ENCODE measurements at regions not wholly inside any gene's neighbourhood (a gene's known extent, or its start where the extent isn't known, plus 50 kb on each side); places are given as distances from the start of the nearest gene placed in this dataset.

DNA sequence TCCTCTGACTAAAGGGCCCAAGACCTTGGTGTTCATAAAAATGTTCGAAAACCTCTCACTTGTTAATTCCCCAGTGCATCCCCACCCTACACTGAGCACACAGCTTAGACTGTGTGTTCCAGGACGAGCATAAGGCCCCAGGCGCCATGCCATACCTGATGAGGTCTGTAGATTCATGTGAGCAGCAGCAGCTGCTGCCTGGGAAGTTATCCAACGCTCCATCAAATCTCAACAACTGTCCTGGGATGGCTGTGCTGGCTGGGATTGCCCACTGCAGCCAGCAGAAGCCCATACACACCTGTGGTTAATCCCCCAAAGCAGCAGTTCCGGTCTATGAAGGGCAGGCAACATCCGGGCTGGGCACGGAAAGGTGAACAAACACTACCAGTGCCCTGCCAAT lies 391.2 kb downstream of the IL20RB start:
- no peak overlapping the region for H2AFZ ChIP-seq (ENCODE audit: low read depth)
- H3K36me3 ChIP-seq (replicated peaks in 1 of 2; ENCODE audit: control insufficient read depth in 1 of 2, insufficient read depth in 2 of 2, low read length in 1 of 2) = no peaks in the 10 kb centered on the region
- H3K4me3 ChIP-seq (ENCODE audit: low read depth in 2 of 2, low read length in 1 of 2) = no peak overlapping the region
- POLR2A ChIA-PET = no interaction called here
- H3K27ac ChIP-seq (ENCODE audit: low read depth in 2 of 2, low read length in 1 of 2) = no peak overlapping the region
- DNase-seq = no peak
- WGBS (ENCODE audit: low lambda C conversion rate) = 36% methylated on average over 7 of the region's 7 CpGs
- CTCF ChIA-PET = no interaction called here
- no peaks in the 10 kb centered on the region for H3K4me1 ChIP-seq (ENCODE audit: control insufficient read depth in 1 of 2, insufficient read depth in 2 of 2, low read depth in 1 of 2, low read length in 1 of 2)
- H4K20me1 ChIP-seq (ENCODE audit: insufficient read depth) = no peaks in the 10 kb centered on the region
- H3K9me2 ChIP-seq = no peaks in the 10 kb centered on the region
- H3F3A ChIP-seq (replicated peaks; ENCODE audit: insufficient read depth) = no peaks in the 10 kb centered on the region
- no peaks in the 10 kb centered on the region for H3K79me2 ChIP-seq (ENCODE audit: insufficient read depth)
- H3K4me2 ChIP-seq = no peak overlapping the region
- no peak overlapping the region for H3K9ac ChIP-seq
- TF ChIP-seq EP300 (IDR thresholded peaks at IDR 0.05; ENCODE audit: borderline replicate concordance in 1 of 2, low read depth in 1 of 2, low read length in 1 of 2) (no peak), RXRA (IDR thresholded peaks at IDR 0.05; ENCODE audit: borderline replicate concordance, low read depth) (no peak), POLR2AphosphoS5 (IDR thresholded peaks at IDR 0.05; ENCODE audit: low read depth, low read length) (no peak), GABPA (IDR thresholded peaks at IDR 0.05; ENCODE audit: low read depth) (no peak), MXI1 (IDR thresholded peaks at IDR 0.05; ENCODE audit: low read depth, low read length) (no peak), JUND (IDR thresholded peaks at IDR 0.05) (no peak), RCOR1 (IDR thresholded peaks at IDR 0.05; ENCODE audit: low read length) (no peak), MEF2A (IDR thresholded peaks at IDR 0.05; ENCODE audit: borderline replicate concordance, low read depth) (no peak), TCF12 (IDR thresholded peaks at IDR 0.05) (no peak), FOXM1 (IDR thresholded peaks at IDR 0.05; ENCODE audit: low read depth) (no peak), SIN3A (IDR thresholded peaks at IDR 0.05; ENCODE audit: borderline replicate concordance, low read depth, low read length) (no peak), CHD2 (IDR thresholded peaks at IDR 0.05; ENCODE audit: low read length, partially characterized antibody) (no peak), FOXJ3 (CRISPR knock-in tag; IDR thresholded peaks at IDR 0.05) (no peak), SMC3 (IDR thresholded peaks at IDR 0.05; ENCODE audit: low read depth, low read length) (no peak)
- TF ChIP-seq, protein P1, sequence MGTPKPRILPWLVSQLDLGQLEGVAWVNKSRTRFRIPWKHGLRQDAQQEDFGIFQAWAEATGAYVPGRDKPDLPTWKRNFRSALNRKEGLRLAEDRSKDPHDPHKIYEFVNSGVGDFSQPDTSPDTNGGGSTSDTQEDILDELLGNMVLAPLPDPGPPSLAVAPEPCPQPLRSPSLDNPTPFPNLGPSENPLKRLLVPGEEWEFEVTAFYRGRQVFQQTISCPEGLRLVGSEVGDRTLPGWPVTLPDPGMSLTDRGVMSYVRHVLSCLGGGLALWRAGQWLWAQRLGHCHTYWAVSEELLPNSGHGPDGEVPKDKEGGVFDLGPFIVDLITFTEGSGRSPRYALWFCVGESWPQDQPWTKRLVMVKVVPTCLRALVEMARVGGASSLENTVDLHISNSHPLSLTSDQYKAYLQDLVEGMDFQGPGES (IDR thresholded peaks at IDR 0.05; ENCODE audit: low read depth, low read length) = no peak
- TF ChIP-seq, protein P2, sequence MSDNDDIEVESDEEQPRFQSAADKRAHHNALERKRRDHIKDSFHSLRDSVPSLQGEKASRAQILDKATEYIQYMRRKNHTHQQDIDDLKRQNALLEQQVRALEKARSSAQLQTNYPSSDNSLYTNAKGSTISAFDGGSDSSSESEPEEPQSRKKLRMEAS (IDR thresholded peaks at IDR 0.05; ENCODE audit: low read depth) = no peak
- TF ChIP-seq, protein P3, sequence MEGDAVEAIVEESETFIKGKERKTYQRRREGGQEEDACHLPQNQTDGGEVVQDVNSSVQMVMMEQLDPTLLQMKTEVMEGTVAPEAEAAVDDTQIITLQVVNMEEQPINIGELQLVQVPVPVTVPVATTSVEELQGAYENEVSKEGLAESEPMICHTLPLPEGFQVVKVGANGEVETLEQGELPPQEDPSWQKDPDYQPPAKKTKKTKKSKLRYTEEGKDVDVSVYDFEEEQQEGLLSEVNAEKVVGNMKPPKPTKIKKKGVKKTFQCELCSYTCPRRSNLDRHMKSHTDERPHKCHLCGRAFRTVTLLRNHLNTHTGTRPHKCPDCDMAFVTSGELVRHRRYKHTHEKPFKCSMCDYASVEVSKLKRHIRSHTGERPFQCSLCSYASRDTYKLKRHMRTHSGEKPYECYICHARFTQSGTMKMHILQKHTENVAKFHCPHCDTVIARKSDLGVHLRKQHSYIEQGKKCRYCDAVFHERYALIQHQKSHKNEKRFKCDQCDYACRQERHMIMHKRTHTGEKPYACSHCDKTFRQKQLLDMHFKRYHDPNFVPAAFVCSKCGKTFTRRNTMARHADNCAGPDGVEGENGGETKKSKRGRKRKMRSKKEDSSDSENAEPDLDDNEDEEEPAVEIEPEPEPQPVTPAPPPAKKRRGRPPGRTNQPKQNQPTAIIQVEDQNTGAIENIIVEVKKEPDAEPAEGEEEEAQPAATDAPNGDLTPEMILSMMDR (IDR thresholded peaks at IDR 0.05) = no peak
- TF ChIP-seq, protein P4, sequence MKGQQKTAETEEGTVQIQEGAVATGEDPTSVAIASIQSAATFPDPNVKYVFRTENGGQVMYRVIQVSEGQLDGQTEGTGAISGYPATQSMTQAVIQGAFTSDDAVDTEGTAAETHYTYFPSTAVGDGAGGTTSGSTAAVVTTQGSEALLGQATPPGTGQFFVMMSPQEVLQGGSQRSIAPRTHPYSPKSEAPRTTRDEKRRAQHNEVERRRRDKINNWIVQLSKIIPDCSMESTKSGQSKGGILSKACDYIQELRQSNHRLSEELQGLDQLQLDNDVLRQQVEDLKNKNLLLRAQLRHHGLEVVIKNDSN (IDR thresholded peaks at IDR 0.05; ENCODE audit: borderline replicate concordance, low read depth) = no peak
- TF ChIP-seq, protein P5, sequence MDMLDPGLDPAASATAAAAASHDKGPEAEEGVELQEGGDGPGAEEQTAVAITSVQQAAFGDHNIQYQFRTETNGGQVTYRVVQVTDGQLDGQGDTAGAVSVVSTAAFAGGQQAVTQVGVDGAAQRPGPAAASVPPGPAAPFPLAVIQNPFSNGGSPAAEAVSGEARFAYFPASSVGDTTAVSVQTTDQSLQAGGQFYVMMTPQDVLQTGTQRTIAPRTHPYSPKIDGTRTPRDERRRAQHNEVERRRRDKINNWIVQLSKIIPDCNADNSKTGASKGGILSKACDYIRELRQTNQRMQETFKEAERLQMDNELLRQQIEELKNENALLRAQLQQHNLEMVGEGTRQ (IDR thresholded peaks at IDR 0.05; ENCODE audit: borderline replicate concordance, low read depth, low read length) = no peak
- TF ChIP-seq, protein P6, sequence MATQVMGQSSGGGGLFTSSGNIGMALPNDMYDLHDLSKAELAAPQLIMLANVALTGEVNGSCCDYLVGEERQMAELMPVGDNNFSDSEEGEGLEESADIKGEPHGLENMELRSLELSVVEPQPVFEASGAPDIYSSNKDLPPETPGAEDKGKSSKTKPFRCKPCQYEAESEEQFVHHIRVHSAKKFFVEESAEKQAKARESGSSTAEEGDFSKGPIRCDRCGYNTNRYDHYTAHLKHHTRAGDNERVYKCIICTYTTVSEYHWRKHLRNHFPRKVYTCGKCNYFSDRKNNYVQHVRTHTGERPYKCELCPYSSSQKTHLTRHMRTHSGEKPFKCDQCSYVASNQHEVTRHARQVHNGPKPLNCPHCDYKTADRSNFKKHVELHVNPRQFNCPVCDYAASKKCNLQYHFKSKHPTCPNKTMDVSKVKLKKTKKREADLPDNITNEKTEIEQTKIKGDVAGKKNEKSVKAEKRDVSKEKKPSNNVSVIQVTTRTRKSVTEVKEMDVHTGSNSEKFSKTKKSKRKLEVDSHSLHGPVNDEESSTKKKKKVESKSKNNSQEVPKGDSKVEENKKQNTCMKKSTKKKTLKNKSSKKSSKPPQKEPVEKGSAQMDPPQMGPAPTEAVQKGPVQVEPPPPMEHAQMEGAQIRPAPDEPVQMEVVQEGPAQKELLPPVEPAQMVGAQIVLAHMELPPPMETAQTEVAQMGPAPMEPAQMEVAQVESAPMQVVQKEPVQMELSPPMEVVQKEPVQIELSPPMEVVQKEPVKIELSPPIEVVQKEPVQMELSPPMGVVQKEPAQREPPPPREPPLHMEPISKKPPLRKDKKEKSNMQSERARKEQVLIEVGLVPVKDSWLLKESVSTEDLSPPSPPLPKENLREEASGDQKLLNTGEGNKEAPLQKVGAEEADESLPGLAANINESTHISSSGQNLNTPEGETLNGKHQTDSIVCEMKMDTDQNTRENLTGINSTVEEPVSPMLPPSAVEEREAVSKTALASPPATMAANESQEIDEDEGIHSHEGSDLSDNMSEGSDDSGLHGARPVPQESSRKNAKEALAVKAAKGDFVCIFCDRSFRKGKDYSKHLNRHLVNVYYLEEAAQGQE (IDR thresholded peaks at IDR 0.05; ENCODE audit: low read depth, low read length) = no peak
- no peaks in the 10 kb centered on the region for H3K27me3 ChIP-seq (ENCODE audit: insufficient read depth)
- H3K9me3 ChIP-seq = no peaks in the 10 kb centered on the region

All from SK-N-SH (cell line).